ENCODE measurements at regions not wholly inside any gene's neighbourhood (a gene's known extent, or its start where the extent isn't known, plus 50 kb on each side); places are given as distances from the start of the nearest gene placed in this dataset.

- TF ChIP-seq CTCF (IDR thresholded peaks at IDR 0.05) (no peak), POLR2A (IDR thresholded peaks at IDR 0.05) (no peak)
Observed at GRCh38 chr12:81811061-81811777, 52.1 kb upstream of the PPFIA2 start.

All from adrenal gland (tissue), 5 donors.